K562 (cell line): ENCODE measurements at regions not wholly inside any gene's neighbourhood (a gene's known extent, or its start where the extent isn't known, plus 50 kb on each side); places are given as distances from the start of the nearest gene placed in this dataset.

Experiments
- PHB2 ChIP-seq: fragments of 450-650 bp; IDR thresholded peaks from 2 replicates; pipeline ENCODE4 v1.6.1; 2017; ENCODE audit warnings: low read depth
- SNIP1 ChIP-seq: fragments of 450-650 bp; IDR thresholded peaks from 2 replicates; pipeline ENCODE4 v1.7.1; 2017; ENCODE audit warnings: low read depth, mild to moderate bottlenecking
- TCF7 ChIP-seq: sonication (generic); IDR thresholded peaks from 2 replicates; pipeline ENCODE4 v1.6.1; 2016; ENCODE audit warnings: antibody characterized with exemption, borderline replicate concordance
- ZNF143 ChIP-seq: sonication (generic); formaldehyde crosslinking; IDR thresholded peaks from 2 replicates; pipeline ENCODE4 v1.9.0; 2022; ENCODE audit warnings: mild to moderate bottlenecking, missing genetic modification reagents
- ZNF24 ChIP-seq: fragments of 450-650 bp; IDR thresholded peaks from 2 replicates; pipeline ENCODE4 v1.6.1; 2016
- TF ChIP-seq, protein P1 (sequence below): fragments of 450-650 bp; IDR thresholded peaks from 2 replicates; pipeline ENCODE4 v1.6.1; 2016; ENCODE audit warnings: missing biosample characterization, missing genetic modification characterization
- TF ChIP-seq, protein P2 (sequence below): fragments of 250-450 bp; sonication (Bioruptor Pico); IDR thresholded peaks from 2 replicates; pipeline ENCODE4 v1.5.1; 2021; ENCODE audit warnings: mild to moderate bottlenecking
- TF ChIP-seq, protein P3 (sequence below): sonication (generic); formaldehyde crosslinking; IDR thresholded peaks from 2 replicates; pipeline ENCODE4 v1.8.0; 2022; ENCODE audit warnings: mild to moderate bottlenecking, missing genetic modification reagents

DNA sequence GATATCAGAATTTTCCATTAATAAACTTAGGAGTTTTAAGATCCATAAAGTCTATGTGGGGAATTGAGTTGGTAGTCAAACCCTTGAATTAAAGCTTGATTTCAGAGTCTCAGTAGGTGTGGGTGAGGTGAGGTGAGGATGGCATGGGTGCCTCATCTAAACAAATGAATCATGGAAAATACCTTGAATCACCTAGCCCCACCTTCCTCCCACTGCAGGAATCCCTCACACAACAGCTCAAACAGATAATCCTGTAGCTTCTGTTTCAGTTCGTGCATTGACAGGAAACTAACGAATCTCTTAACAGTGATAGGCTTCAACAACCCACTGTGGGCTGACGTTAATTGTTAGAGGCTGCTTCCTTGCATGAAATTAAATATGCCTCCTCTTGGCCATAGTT lies 185.0 kb downstream of the SREK1 start (continued):
- TF ChIP-seq, protein P1, sequence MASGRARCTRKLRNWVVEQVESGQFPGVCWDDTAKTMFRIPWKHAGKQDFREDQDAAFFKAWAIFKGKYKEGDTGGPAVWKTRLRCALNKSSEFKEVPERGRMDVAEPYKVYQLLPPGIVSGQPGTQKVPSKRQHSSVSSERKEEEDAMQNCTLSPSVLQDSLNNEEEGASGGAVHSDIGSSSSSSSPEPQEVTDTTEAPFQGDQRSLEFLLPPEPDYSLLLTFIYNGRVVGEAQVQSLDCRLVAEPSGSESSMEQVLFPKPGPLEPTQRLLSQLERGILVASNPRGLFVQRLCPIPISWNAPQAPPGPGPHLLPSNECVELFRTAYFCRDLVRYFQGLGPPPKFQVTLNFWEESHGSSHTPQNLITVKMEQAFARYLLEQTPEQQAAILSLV = no peak
- TF ChIP-seq, protein P2, sequence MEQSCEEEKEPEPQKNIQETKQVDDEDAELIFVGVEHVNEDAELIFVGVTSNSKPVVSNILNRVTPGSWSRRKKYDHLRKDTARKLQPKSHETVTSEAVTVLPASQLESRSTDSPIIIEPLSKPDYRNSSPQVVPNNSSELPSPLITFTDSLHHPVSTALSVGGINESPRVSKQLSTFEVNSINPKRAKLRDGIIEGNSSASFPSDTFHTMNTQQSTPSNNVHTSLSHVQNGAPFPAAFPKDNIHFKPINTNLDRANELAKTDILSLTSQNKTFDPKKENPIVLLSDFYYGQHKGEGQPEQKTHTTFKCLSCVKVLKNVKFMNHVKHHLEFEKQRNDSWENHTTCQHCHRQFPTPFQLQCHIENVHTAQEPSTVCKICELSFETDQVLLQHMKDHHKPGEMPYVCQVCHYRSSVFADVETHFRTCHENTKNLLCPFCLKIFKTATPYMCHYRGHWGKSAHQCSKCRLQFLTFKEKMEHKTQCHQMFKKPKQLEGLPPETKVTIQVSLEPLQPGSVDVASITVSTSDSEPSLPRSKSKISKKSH = no peak
- TF ChIP-seq TCF7 (no peak), ZNF24 (no peak), SNIP1 (no peak), PHB2 (no peak), ZNF143 (no peak)
- TF ChIP-seq, protein P3, sequence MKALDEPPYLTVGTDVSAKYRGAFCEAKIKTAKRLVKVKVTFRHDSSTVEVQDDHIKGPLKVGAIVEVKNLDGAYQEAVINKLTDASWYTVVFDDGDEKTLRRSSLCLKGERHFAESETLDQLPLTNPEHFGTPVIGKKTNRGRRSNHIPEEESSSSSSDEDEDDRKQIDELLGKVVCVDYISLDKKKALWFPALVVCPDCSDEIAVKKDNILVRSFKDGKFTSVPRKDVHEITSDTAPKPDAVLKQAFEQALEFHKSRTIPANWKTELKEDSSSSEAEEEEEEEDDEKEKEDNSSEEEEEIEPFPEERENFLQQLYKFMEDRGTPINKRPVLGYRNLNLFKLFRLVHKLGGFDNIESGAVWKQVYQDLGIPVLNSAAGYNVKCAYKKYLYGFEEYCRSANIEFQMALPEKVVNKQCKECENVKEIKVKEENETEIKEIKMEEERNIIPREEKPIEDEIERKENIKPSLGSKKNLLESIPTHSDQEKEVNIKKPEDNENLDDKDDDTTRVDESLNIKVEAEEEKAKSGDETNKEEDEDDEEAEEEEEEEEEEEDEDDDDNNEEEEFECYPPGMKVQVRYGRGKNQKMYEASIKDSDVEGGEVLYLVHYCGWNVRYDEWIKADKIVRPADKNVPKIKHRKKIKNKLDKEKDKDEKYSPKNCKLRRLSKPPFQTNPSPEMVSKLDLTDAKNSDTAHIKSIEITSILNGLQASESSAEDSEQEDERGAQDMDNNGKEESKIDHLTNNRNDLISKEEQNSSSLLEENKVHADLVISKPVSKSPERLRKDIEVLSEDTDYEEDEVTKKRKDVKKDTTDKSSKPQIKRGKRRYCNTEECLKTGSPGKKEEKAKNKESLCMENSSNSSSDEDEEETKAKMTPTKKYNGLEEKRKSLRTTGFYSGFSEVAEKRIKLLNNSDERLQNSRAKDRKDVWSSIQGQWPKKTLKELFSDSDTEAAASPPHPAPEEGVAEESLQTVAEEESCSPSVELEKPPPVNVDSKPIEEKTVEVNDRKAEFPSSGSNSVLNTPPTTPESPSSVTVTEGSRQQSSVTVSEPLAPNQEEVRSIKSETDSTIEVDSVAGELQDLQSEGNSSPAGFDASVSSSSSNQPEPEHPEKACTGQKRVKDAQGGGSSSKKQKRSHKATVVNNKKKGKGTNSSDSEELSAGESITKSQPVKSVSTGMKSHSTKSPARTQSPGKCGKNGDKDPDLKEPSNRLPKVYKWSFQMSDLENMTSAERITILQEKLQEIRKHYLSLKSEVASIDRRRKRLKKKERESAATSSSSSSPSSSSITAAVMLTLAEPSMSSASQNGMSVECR (CRISPR knock-in tag) = no peak
- TF ChIP-seq, all 486 proteins: peak for 0
